Nephron progenitor cell (in vitro differentiated cells): ENCODE measurements at regions not wholly inside any gene's neighbourhood (a gene's known extent, or its start where the extent isn't known, plus 50 kb on each side); places are given as distances from the start of the nearest gene placed in this dataset.

Experiments
- DNase-seq: peaks from one replicate; pipeline ENCODE4 v3.0.0; 2021
- H3K27ac Mint-ChIP-seq: 2 replicates; pipeline ENCODE4 v1.8.0; 2021; ENCODE audit warnings: mild to moderate bottlenecking, moderate library complexity, mixed read lengths
- H3K27me3 Mint-ChIP-seq: 2 replicates; pipeline ENCODE4 v1.8.0; 2021; ENCODE audit warnings: mild to moderate bottlenecking, low read depth, mixed read lengths; ENCODE audit not compliant: poor library complexity
- H3K36me3 Mint-ChIP-seq: 2 replicates; pipeline ENCODE4 v1.8.0; 2021; ENCODE audit warnings: low read depth, mixed read lengths
- H3K4me1 Mint-ChIP-seq: 2 replicates; pipeline ENCODE4 v1.8.0; 2021; ENCODE audit warnings: mixed read lengths
- H3K4me3 Mint-ChIP-seq: 2 replicates; pipeline ENCODE4 v1.8.0; 2021; ENCODE audit warnings: mild to moderate bottlenecking, moderate library complexity, mixed read lengths
- H3K9me3 Mint-ChIP-seq: 2 replicates; pipeline ENCODE4 v1.8.0; 2021; ENCODE audit warnings: mild to moderate bottlenecking, moderate library complexity, mixed read lengths
- CTCF ChIP-seq: fragments of 200-600 bp; sonication (generic); IDR thresholded peaks from 2 replicates; pipeline ENCODE4 v1.5.0; 2021; ENCODE audit warnings: antibody characterized with exemption

- H3K27ac Mint-ChIP-seq: no peak overlapping the region
- H3K4me1 Mint-ChIP-seq: peaks cover 4% of the 10 kb centered on the region
- no peaks in the 10 kb centered on the region for H3K36me3 Mint-ChIP-seq
- no peak overlapping the region for H3K4me3 Mint-ChIP-seq
- no peaks in the 10 kb centered on the region for H3K27me3 Mint-ChIP-seq
- no peaks in the 10 kb centered on the region for H3K9me3 Mint-ChIP-seq
- no peak for TF ChIP-seq CTCF
- DNase-seq: no peak
Observed at GRCh38 chr5:89566340-89566739, 683.4 kb upstream of the MEF2C start.

GRCh38 chr5:89560696-89561095 is 677.7 kb upstream of the MEF2C start:
- no peaks in the 10 kb centered on the region for H3K36me3 Mint-ChIP-seq
- no peaks in the 10 kb centered on the region for H3K27me3 Mint-ChIP-seq
- H3K4me3 Mint-ChIP-seq: no peak overlapping the region
- no peak overlapping the region for H3K27ac Mint-ChIP-seq
- H3K9me3 Mint-ChIP-seq: no peaks in the 10 kb centered on the region
- peaks cover 12% of the 10 kb centered on the region for H3K4me1 Mint-ChIP-seq
- no peak for TF ChIP-seq CTCF
- DNase-seq: no peak

GRCh38 chr5:89556215-89556913 is 673.4 kb upstream of the MEF2C start:
- Mint-ChIP-seq H3K4me3 (no peak overlapping the region), H3K9me3 (no peaks in the 10 kb centered on the region), H3K36me3 (no peaks in the 10 kb centered on the region), H3K27ac (no peak overlapping the region), H3K27me3 (no peaks in the 10 kb centered on the region), H3K4me1 (peaks cover 8% of the 10 kb centered on the region)
- no peak for TF ChIP-seq CTCF
- DNase-seq: no peak

- TF ChIP-seq CTCF: no peak
- Mint-ChIP-seq H3K27ac (no peak overlapping the region), H3K9me3 (no peaks in the 10 kb centered on the region), H3K36me3 (no peaks in the 10 kb centered on the region), H3K4me3 (no peak overlapping the region), H3K4me1 (peaks cover 5% of the 10 kb centered on the region), H3K27me3 (no peaks in the 10 kb centered on the region)
- DNase-seq: no peak
Observed at GRCh38 chr5:89546657-89547056, 663.7 kb upstream of the MEF2C start.

- Mint-ChIP-seq H3K27me3 (no peaks in the 10 kb centered on the region), H3K4me1 (peaks cover 5% of the 10 kb centered on the region)
Observed at GRCh38 chr5:89545626-89546025, 662.6 kb upstream of the MEF2C start.

More at GRCh38 chr5:89545626-89546025, 662.6 kb upstream of the MEF2C start:
- DNase-seq: no peak
- H3K4me3 Mint-ChIP-seq: no peak overlapping the region
- no peak for TF ChIP-seq CTCF
- H3K27ac Mint-ChIP-seq: no peak overlapping the region
- no peaks in the 10 kb centered on the region for H3K36me3 Mint-ChIP-seq
- no peaks in the 10 kb centered on the region for H3K9me3 Mint-ChIP-seq
